ENCODE measurements at regions not wholly inside any gene's neighbourhood (a gene's known extent, or its start where the extent isn't known, plus 50 kb on each side); places are given as distances from the start of the nearest gene placed in this dataset.

DNA sequence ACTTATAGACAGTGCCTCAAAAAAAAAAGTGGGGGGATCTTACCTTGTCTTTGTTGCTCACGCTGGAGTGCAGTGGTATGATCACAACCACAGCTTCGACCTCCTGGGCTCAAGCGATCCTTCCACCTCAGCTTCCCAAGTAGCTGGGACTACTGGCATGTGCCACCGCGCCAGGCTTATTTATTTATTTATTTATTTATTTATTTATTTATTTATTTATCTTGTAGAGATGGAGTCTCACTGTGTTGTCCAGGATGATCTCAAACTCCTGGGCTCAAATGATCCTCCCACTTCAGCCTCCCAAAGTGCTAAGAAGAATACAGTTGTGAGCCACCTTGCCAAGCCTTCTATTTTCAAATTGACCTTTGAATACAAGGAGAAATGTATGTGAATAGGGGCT, 553.0 kb upstream of the BTBD3 start:
- TF ChIP-seq, protein P1, sequence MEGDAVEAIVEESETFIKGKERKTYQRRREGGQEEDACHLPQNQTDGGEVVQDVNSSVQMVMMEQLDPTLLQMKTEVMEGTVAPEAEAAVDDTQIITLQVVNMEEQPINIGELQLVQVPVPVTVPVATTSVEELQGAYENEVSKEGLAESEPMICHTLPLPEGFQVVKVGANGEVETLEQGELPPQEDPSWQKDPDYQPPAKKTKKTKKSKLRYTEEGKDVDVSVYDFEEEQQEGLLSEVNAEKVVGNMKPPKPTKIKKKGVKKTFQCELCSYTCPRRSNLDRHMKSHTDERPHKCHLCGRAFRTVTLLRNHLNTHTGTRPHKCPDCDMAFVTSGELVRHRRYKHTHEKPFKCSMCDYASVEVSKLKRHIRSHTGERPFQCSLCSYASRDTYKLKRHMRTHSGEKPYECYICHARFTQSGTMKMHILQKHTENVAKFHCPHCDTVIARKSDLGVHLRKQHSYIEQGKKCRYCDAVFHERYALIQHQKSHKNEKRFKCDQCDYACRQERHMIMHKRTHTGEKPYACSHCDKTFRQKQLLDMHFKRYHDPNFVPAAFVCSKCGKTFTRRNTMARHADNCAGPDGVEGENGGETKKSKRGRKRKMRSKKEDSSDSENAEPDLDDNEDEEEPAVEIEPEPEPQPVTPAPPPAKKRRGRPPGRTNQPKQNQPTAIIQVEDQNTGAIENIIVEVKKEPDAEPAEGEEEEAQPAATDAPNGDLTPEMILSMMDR (IDR thresholded peaks at IDR 0.05): no peak
- TF ChIP-seq POLR2A (IDR thresholded peaks at IDR 0.05): no peak
